Heart right ventricle (tissue), 16 donors: ENCODE measurements at regions not wholly inside any gene's neighbourhood (a gene's known extent, or its start where the extent isn't known, plus 50 kb on each side); places are given as distances from the start of the nearest gene placed in this dataset.

Source experiments
- ATAC-seq, 8 donors: fragments of 200-7000 bp; cut with Tn5 transposase; one replicate each; pipeline ENCODE4 v1.9.1; 2020; ENCODE audit warnings: mild to moderate bottlenecking in 8 of 8, moderate library complexity in 8 of 8, moderate number of reproducible peaks in 1 of 8
- DNase-seq, 2 donors: peaks; one replicate each; pipeline ENCODE4 v3.0.0-alpha.2; 2020
- H3K27ac ChIP-seq, 10 donors: fragments of 200-600 bp; sonication (generic) in 2 of 10; one replicate each; pipeline versions ENCODE4 v1.5.0 to v1.8.0; 2020 to 2022; ENCODE audit warnings: mild to moderate bottlenecking in 3 of 10
- H3K27me3 ChIP-seq, 7 donors: fragments of 200-600 bp; one replicate each; pipeline ENCODE4 v1.8.0; 2021 to 2022; ENCODE audit warnings: mild to moderate bottlenecking in 2 of 7
- H3K36me3 ChIP-seq, 9 donors: fragments of 200-600 bp; sonication (generic) in 1 of 9; one replicate each; pipeline versions ENCODE4 v1.5.0 to v1.8.0; 2020 to 2022; ENCODE audit warnings: mild to moderate bottlenecking in 2 of 9
- H3K4me1 ChIP-seq, 9 donors: fragments of 200-600 bp; sonication (generic) in 1 of 9; one replicate each; pipeline versions ENCODE4 v1.5.0 to v1.8.0; 2020 to 2022; ENCODE audit warnings: mild to moderate bottlenecking in 4 of 9
- H3K4me3 ChIP-seq, 10 donors: fragments of 200-600 bp; sonication (generic) in 2 of 10; one replicate each; pipeline versions ENCODE4 v1.5.0 to v1.8.0; 2020 to 2022; ENCODE audit warnings: mild to moderate bottlenecking in 7 of 10, moderate library complexity in 2 of 10
- H3K9me3 ChIP-seq, 11 donors: fragments of 200-600 bp in 10 of 11; sonication (generic) in 2 of 11; one replicate each; pipeline versions ENCODE4 v1.5.0 to v1.8.0; 2013 to 2022; ENCODE audit warnings: mild to moderate bottlenecking in 2 of 11, control low read depth in 1 of 11, moderate library complexity in 1 of 11
- CTCF ChIP-seq, 9 donors: fragments of 200-600 bp; sonication (generic) in 2 of 9; IDR thresholded peaks; one replicate each; pipeline versions ENCODE4 v1.5.0 to v1.8.0; 2021 to 2022; ENCODE audit warnings: antibody characterized with exemption in 9 of 9, mild to moderate bottlenecking in 5 of 9, moderate library complexity in 1 of 9
- WGBS, 2 donors: extraction: QIAGEN DNeasy Blood & Tissue Kit; methylation state at CpG; one replicate each; pipeline ENCODE4 v1.1.7; 2013; ENCODE audit warnings: inconsistent platforms in 1 of 2; 5-methylcytosine and 5-hydroxymethylcytosine counted together
- intact Hi-C, 10 donors: fragments of 100-400 bp; cut with DNase I; formaldehyde crosslinking; loops; one replicate each; pipeline versions ENCODE4 v1.11.1 to v1.14.2; 2022
- donor health status: Arrhythmogenic right ventricular cardiomyopathy.
- donor health status: ischemic (EF 13 %, LVEDD 7.1; RV severe dilation, severe dysfunction).
- donor health status: healthy with polysubstance abuse.
- donor health status: DM: no; HTN: yes; CAD: no.
- donor health status: DM: no; HTN: no; CAD: no.
- donor health status: ischemic (EF 25% LVEDD 6.9; RV normal size, moderate dysfunction).
- donor health status: ischemic (EF 25% LVEDD 5.7; RV mildly dilated, moderate dysfunction).
- donor health status: healthy.
- donor health status: DM: yes; HTN: yes; CAD: no.
- donor health status: Ischemic cardiomyopathy.
- donor health status: ischemic (EF 35%, LVEDD 5.7; RV mildly dilated, moderate dysfunction).
- donor health status: nonischemic (EF 11% LVEDD 7.7; RV severe dilation, severe dysfunction).
- donor health status: DM: yes; HTN: yes; CAD: no.
- donor health status: PGD.
- donor health status: ischemic (EF 29% LVEDD 5.4; RV normal size, mild dysfunction).
- donor health status: nonischemic (EF 23%, LVEDD 6.1; RV moderate dilation, normal function).

- Histone ChIP-seq H3K4me1 (no peaks in the 10 kb centered on the region), H3K4me3 (no peak overlapping the region), H3K36me3 (no peaks in the 10 kb centered on the region), H3K9me3 (no peaks in the 10 kb centered on the region), H3K27me3 (no peaks in the 10 kb centered on the region), H3K27ac (no peak overlapping the region)
- intact Hi-C loops: no loop called here
- ATAC-seq (no peak), DNase-seq (no peak)
- WGBS, 2 donors: 58 to 69% methylated on average over 6 of the region's 6 CpGs
- no peak for TF ChIP-seq CTCF (IDR thresholded peaks at IDR 0.05)
Observed at GRCh38 chr5:125125031-125125823, 378.8 kb upstream of the ZNF608 start.

- Histone ChIP-seq H3K4me3 (no peak overlapping the region), H3K4me1 (no peaks in the 10 kb centered on the region), H3K27ac (no peak overlapping the region), H3K36me3 (no peaks in the 10 kb centered on the region), H3K27me3 (no peaks in the 10 kb centered on the region), H3K9me3 (no peaks in the 10 kb centered on the region)
- TF ChIP-seq CTCF (IDR thresholded peaks at IDR 0.05): no peak
- ATAC-seq (no peak), DNase-seq (no peak)
- intact Hi-C loops: no loop called here
Observed at GRCh38 chr5:125126050-125126449, 379.6 kb upstream of the ZNF608 start.

GRCh38 chr5:125129151-125129806 is 382.8 kb upstream of the ZNF608 start:
- Histone ChIP-seq H3K36me3 (no peaks in the 10 kb centered on the region), H3K27ac (no peak overlapping the region), H3K27me3 (no peaks in the 10 kb centered on the region), H3K9me3 (no peaks in the 10 kb centered on the region), H3K4me1 (no peaks in the 10 kb centered on the region), H3K4me3 (no peak overlapping the region)
- intact Hi-C loops: no loop called here
- ATAC-seq (no peak), DNase-seq (no peak)
- 94 to 96% methylated on average over 4 of the region's 4 CpGs for WGBS, 2 donors
- TF ChIP-seq CTCF (IDR thresholded peaks at IDR 0.05): no peak

- Histone ChIP-seq H3K27ac (no peak overlapping the region), H3K36me3 (no peaks in the 10 kb centered on the region), H3K27me3 (no peaks in the 10 kb centered on the region), H3K4me3 (no peak overlapping the region), H3K9me3 (no peaks in the 10 kb centered on the region), H3K4me1 (no peaks in the 10 kb centered on the region)
- DNase-seq: no peak
- intact Hi-C loops: no loop called here
- 98 to 99% methylated on average over 2 of the region's 2 CpGs for WGBS, 2 donors
- ATAC-seq: no peak
- TF ChIP-seq CTCF (IDR thresholded peaks at IDR 0.05): no peak
Observed at GRCh38 chr5:125130591-125130990, 384.2 kb upstream of the ZNF608 start.
